HG03432 (cell line): ENCODE measurements at regions not wholly inside any gene's neighbourhood (a gene's known extent, or its start where the extent isn't known, plus 50 kb on each side); places are given as distances from the start of the nearest gene placed in this dataset.

ENCODE experiments used
- ATAC-seq: cut with Tn5 transposase; IDR thresholded peaks from one replicate; pipeline ENCODE4 v1.9.1; 2021; ENCODE audit warnings: mild to moderate bottlenecking, moderate library complexity; ENCODE audit not compliant: unreplicated experiment

GRCh38 chr11:19441288-19441687 is 200.5 kb upstream of the E2F8 start:
- ATAC-seq: no peak

- ATAC-seq: no peak
These were observed 197.0 kb upstream of the E2F8 start for GRCh38 chr11:19437760-19438159.

GRCh38 chr11:19436932-19437331 is 196.2 kb upstream of the E2F8 start:
- ATAC-seq: peak; percentile 29

GRCh38 chr11:19435306-19435989 is 194.7 kb upstream of the E2F8 start:
- no peak for ATAC-seq

GRCh38 chr11:19433791-19434190 is 193.0 kb upstream of the E2F8 start:
- ATAC-seq: no peak

- peak; percentile 62 for ATAC-seq
These were observed 192.6 kb upstream of the E2F8 start for GRCh38 chr11:19433367-19433766.

GRCh38 chr11:19432370-19433061 is 191.8 kb upstream of the E2F8 start:
- ATAC-seq: peak; percentile 63

GRCh38 chr11:19430754-19431398 is 190.1 kb upstream of the E2F8 start:
- ATAC-seq: no peak

- no peak for ATAC-seq
These were observed 189.6 kb upstream of the E2F8 start for GRCh38 chr11:19430346-19430745.

GRCh38 chr11:19429108-19429760 is 188.5 kb upstream of the E2F8 start:
- no peak for ATAC-seq

- ATAC-seq: no peak
These were observed 187.7 kb upstream of the E2F8 start for GRCh38 chr11:19428206-19429002.

- ATAC-seq: no peak
These were observed 186.1 kb upstream of the E2F8 start for GRCh38 chr11:19426756-19427403.

GRCh38 chr11:19426011-19426755 is 185.4 kb upstream of the E2F8 start:
- no peak for ATAC-seq

GRCh38 chr11:19422276-19422675 is 181.5 kb upstream of the E2F8 start:
- no peak for ATAC-seq

GRCh38 chr11:19420868-19421533 is 180.3 kb upstream of the E2F8 start:
- ATAC-seq: no peak

- ATAC-seq: no peak
These were observed 179.1 kb upstream of the E2F8 start for GRCh38 chr11:19419808-19420207.

GRCh38 chr11:19419021-19419750 is 178.4 kb upstream of the E2F8 start:
- no peak for ATAC-seq

GRCh38 chr11:19418221-19418620 is 177.5 kb upstream of the E2F8 start:
- no peak for ATAC-seq
